MM.1S (cell line): ENCODE measurements at regions not wholly inside any gene's neighbourhood (a gene's known extent, or its start where the extent isn't known, plus 50 kb on each side); places are given as distances from the start of the nearest gene placed in this dataset.

Experiments used
- DNase-seq: peaks from one replicate; pipeline ENCODE4 v3.0.0-alpha.2; 2015
- H2AFZ ChIP-seq: fragments of 300-600 bp; sonication (generic); 2 replicates; pipeline ENCODE4 v1.6.0; 2016; ENCODE audit warnings: antibody characterized with exemption, low read length
- H3F3A ChIP-seq: fragments of 300-600 bp; sonication (generic); 2 replicates; pipeline ENCODE4 v1.6.1; 2016; ENCODE audit warnings: mild to moderate bottlenecking, antibody characterized with exemption, low read length, moderate library complexity, mixed read lengths; ENCODE audit not compliant: insufficient read depth
- H3K27ac ChIP-seq: fragments of 300-600 bp; sonication (generic); 2 replicates; pipeline ENCODE4 v1.5.1; 2016; ENCODE audit warnings: mild to moderate bottlenecking, low read length
- H3K27me3 ChIP-seq: fragments of 300-600 bp; sonication (generic); replicated peaks from 2 replicates; pipeline ENCODE4 v1.6.0; 2016; ENCODE audit warnings: low read length; ENCODE audit not compliant: insufficient read depth
- H3K36me3 ChIP-seq: fragments of 300-600 bp; sonication (generic); replicated peaks from 2 replicates; pipeline ENCODE4 v1.6.1; 2016; ENCODE audit warnings: mild to moderate bottlenecking, low read length, mixed read lengths; ENCODE audit not compliant: insufficient read depth
- H3K4me1 ChIP-seq: fragments of 300-600 bp; sonication (generic); 2 replicates; pipeline ENCODE4 v1.6.1; 2016; ENCODE audit warnings: low read length, mixed read lengths
- H3K4me2 ChIP-seq: fragments of 300-600 bp; sonication (generic); 2 replicates; pipeline ENCODE4 v1.6.0; 2016; ENCODE audit warnings: low read depth, low read length
- H3K4me3 ChIP-seq: fragments of 300-600 bp; sonication (generic); 2 replicates; pipeline ENCODE4 v1.5.1; 2016; ENCODE audit warnings: low read length, mixed read lengths
- H3K79me2 ChIP-seq: fragments of 300-600 bp; sonication (generic); 2 replicates; pipeline ENCODE4 v1.6.1; 2016; ENCODE audit warnings: mixed run types, low read length, mixed read lengths
- H3K9ac ChIP-seq: fragments of 300-600 bp; sonication (generic); 2 replicates; pipeline ENCODE4 v1.6.1; 2016; ENCODE audit warnings: low read length, mixed read lengths
- H3K9me2 ChIP-seq: fragments of 300-600 bp; sonication (generic); replicated peaks from 2 replicates; pipeline ENCODE4 v1.6.1; 2016; ENCODE audit warnings: mild to moderate bottlenecking, low read length, mixed read lengths; ENCODE audit not compliant: insufficient read depth
- H3K9me3 ChIP-seq: fragments of 300-600 bp; sonication (generic); replicated peaks from 2 replicates; pipeline ENCODE4 v1.6.1; 2016; ENCODE audit warnings: mild to moderate bottlenecking, low read length, mixed read lengths; ENCODE audit not compliant: insufficient read depth
- H4K20me1 ChIP-seq: fragments of 300-600 bp; sonication (generic); 2 replicates; pipeline ENCODE4 v1.6.1; 2016; ENCODE audit warnings: mild to moderate bottlenecking, low read length, moderate library complexity, mixed read lengths; ENCODE audit not compliant: insufficient read depth
- EZH2 ChIP-seq: fragments of 300-600 bp; sonication (generic); optimal IDR thresholded peaks from 2 replicates; pipeline ENCODE3; 2017; ENCODE audit warnings: low read depth, mild to moderate bottlenecking, antibody characterized with exemption, low read length, mixed read lengths
- EZH2phosphoT487 ChIP-seq: fragments of 300-600 bp; sonication (generic); IDR thresholded peaks from 2 replicates; pipeline ENCODE4 v1.6.1; 2018; ENCODE audit warnings: antibody characterized with exemption, low read length
- TF ChIP-seq, protein P1 (sequence below): fragments of 300-600 bp; sonication (generic); IDR thresholded peaks from 2 replicates; pipeline ENCODE4 v1.5.1; 2016; ENCODE audit warnings: antibody characterized with exemption, low read length, mixed read lengths

DNA sequence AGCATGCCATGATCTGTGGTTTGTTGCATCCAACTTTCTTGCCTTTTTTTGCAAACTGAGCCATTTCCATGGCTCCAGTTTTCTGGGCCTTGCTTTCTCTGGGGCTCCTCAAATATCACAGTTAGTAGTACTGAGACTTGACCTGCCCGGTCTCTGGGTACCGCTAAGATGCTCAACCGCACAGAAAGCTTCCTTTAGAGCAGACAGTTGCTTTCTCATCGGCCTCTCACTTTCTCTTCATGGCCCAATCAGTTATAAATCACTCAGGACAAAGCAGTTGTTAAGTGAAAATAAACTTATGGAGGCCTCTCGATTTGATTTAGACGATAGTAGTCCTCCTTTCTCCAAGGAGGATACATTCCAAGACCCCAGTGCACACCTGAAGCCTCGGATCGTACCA is 141.2 kb upstream of the ASB18 start:
- TF ChIP-seq EZH2 (no peak), EZH2phosphoT487 (no peak)
- TF ChIP-seq, protein P1, sequence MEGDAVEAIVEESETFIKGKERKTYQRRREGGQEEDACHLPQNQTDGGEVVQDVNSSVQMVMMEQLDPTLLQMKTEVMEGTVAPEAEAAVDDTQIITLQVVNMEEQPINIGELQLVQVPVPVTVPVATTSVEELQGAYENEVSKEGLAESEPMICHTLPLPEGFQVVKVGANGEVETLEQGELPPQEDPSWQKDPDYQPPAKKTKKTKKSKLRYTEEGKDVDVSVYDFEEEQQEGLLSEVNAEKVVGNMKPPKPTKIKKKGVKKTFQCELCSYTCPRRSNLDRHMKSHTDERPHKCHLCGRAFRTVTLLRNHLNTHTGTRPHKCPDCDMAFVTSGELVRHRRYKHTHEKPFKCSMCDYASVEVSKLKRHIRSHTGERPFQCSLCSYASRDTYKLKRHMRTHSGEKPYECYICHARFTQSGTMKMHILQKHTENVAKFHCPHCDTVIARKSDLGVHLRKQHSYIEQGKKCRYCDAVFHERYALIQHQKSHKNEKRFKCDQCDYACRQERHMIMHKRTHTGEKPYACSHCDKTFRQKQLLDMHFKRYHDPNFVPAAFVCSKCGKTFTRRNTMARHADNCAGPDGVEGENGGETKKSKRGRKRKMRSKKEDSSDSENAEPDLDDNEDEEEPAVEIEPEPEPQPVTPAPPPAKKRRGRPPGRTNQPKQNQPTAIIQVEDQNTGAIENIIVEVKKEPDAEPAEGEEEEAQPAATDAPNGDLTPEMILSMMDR, result no peak
- no peaks in the 10 kb centered on the region for H4K20me1 ChIP-seq
- H3K36me3 ChIP-seq, result no peaks in the 10 kb centered on the region
- no peak overlapping the region for H2AFZ ChIP-seq
- no peak for DNase-seq
- H3K27me3 ChIP-seq, result no peaks in the 10 kb centered on the region
- H3K4me3 ChIP-seq, result no peak overlapping the region
- H3K4me1 ChIP-seq, result no peaks in the 10 kb centered on the region
- no peaks in the 10 kb centered on the region for H3K9me2 ChIP-seq
- no peaks in the 10 kb centered on the region for H3F3A ChIP-seq
- no peaks in the 10 kb centered on the region for H3K9me3 ChIP-seq
- H3K4me2 ChIP-seq, result no peak overlapping the region
- no peaks in the 10 kb centered on the region for H3K79me2 ChIP-seq
- H3K27ac ChIP-seq, result no peak overlapping the region
- H3K9ac ChIP-seq, result no peak overlapping the region

DNA sequence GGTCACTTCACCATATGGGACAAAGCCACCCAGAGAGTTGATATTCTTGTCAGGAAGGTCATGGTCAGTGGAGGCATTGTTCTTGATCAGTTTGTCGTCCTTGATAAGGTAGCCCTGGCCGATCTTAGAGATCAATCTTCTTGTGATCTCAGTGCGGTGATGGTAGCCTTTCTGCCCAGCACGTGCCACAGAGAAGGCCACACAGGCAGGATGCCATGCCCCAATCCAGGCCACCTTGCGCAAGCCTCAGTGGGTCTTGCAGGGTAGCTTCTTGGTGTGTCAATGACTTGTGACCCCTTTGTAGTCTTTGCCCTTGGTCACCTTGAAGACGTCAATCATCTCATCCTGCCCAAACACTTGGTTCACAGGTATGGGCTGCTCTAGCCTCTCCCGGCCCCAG is 143.9 kb upstream of the ASB18 start:
- no peak overlapping the region for H3K4me2 ChIP-seq
- H3K4me3 ChIP-seq, result no peak overlapping the region
- H3F3A ChIP-seq, result no peaks in the 10 kb centered on the region
- TF ChIP-seq, protein P1, result no peak
- TF ChIP-seq EZH2, result no peak
- TF ChIP-seq EZH2phosphoT487, result no peak
- no peaks in the 10 kb centered on the region for H3K9me3 ChIP-seq
- no peaks in the 10 kb centered on the region for H3K27me3 ChIP-seq
- no peaks in the 10 kb centered on the region for H3K4me1 ChIP-seq
- DNase-seq, result no peak
- no peaks in the 10 kb centered on the region for H3K79me2 ChIP-seq
- H3K36me3 ChIP-seq, result no peaks in the 10 kb centered on the region
- no peaks in the 10 kb centered on the region for H4K20me1 ChIP-seq
- no peak overlapping the region for H2AFZ ChIP-seq
- no peak overlapping the region for H3K9ac ChIP-seq
- no peak overlapping the region for H3K27ac ChIP-seq
- no peaks in the 10 kb centered on the region for H3K9me2 ChIP-seq

DNA sequence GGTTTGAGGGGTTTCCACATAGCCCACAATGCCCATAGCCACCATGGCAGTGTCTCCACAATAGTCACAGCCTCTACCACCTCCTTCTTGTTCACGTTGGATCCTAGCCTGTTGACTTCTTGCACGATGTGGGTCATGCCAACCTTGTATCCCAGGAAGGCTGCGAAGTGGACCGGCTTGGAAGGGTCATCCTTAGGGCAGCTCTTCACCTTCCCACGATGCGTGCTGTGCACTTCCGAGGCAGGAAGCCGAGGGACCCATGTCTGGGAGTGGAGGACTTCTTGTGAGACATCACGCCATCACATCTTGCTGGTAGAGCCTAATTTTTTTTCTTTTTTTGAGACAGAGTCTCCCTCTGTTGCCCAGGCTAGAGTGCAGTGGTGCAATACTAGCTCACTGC is 144.6 kb upstream of the ASB18 start:
- Histone ChIP-seq H3K4me1 (no peaks in the 10 kb centered on the region), H4K20me1 (no peaks in the 10 kb centered on the region), H3K36me3 (no peaks in the 10 kb centered on the region), H3F3A (no peaks in the 10 kb centered on the region), H3K9ac (no peak overlapping the region), H3K4me3 (no peak overlapping the region), H3K9me2 (no peaks in the 10 kb centered on the region), H3K4me2 (no peak overlapping the region), H3K27me3 (no peaks in the 10 kb centered on the region), H3K9me3 (no peaks in the 10 kb centered on the region), H3K27ac (no peak overlapping the region), H2AFZ (no peak overlapping the region), H3K79me2 (no peaks in the 10 kb centered on the region)
- no peak for DNase-seq
- TF ChIP-seq EZH2phosphoT487 (no peak), EZH2 (no peak)
- TF ChIP-seq, protein P1, result no peak
